Lower lobe of right lung (tissue), 2 donors: ENCODE measurements at regions not wholly inside any gene's neighbourhood (a gene's known extent, or its start where the extent isn't known, plus 50 kb on each side); places are given as distances from the start of the nearest gene placed in this dataset.

Experiments
- ATAC-seq, 2 donors: fragments of 200-7000 bp; cut with Tn5 transposase; one replicate each; pipeline ENCODE4 v1.9.1; 2020 to 2022; ENCODE audit warnings: mild to moderate bottlenecking in 2 of 2, moderate library complexity in 2 of 2
- DNase-seq: peaks from one replicate; pipeline ENCODE4 v3.0.0-alpha.2; 2020
- H3K27ac ChIP-seq: fragments of 200-600 bp; one replicate; pipeline ENCODE4 v1.8.0; 2022
- H3K27me3 ChIP-seq: fragments of 200-600 bp; one replicate; pipeline ENCODE4 v1.8.0; 2022; ENCODE audit warnings: low read depth
- H3K36me3 ChIP-seq: fragments of 200-600 bp; one replicate; pipeline ENCODE4 v1.8.0; 2022; ENCODE audit warnings: mild to moderate bottlenecking
- H3K4me1 ChIP-seq: fragments of 200-600 bp; one replicate; pipeline ENCODE4 v1.8.0; 2022
- H3K4me3 ChIP-seq: fragments of 200-600 bp; one replicate; pipeline ENCODE4 v1.8.0; 2022; ENCODE audit warnings: mild to moderate bottlenecking
- H3K9me3 ChIP-seq: fragments of 200-600 bp; one replicate; pipeline ENCODE4 v1.8.0; 2022
- CTCF ChIP-seq: fragments of 200-600 bp; IDR thresholded peaks from one replicate; pipeline ENCODE4 v1.8.0; 2022; ENCODE audit warnings: antibody characterized with exemption, mild to moderate bottlenecking
- intact Hi-C: fragments of 100-400 bp; cut with DNase I; formaldehyde crosslinking; loops from one replicate; pipeline ENCODE4 v1.11.0; 2022
- donor health status: DM: no; HTN: yes; CAD: no; lungs with severe emphysema.

- H3K4me3 ChIP-seq, result no peak overlapping the region
- no peaks in the 10 kb centered on the region for H3K27me3 ChIP-seq
- H3K4me1 ChIP-seq, result no peaks in the 10 kb centered on the region
- no peak for TF ChIP-seq CTCF
- ATAC-seq (no peak), DNase-seq (no peak)
- H3K36me3 ChIP-seq, result no peaks in the 10 kb centered on the region
- no peaks in the 10 kb centered on the region for H3K9me3 ChIP-seq
- intact Hi-C loops, result no loop called here
- no peak overlapping the region for H3K27ac ChIP-seq
These were observed 165.5 kb downstream of the DKK1 start for GRCh38 chr10:52479567-52479966.

GRCh38 chr10:52481986-52482555 lies 168.0 kb downstream of the DKK1 start:
- DNase-seq (no peak), ATAC-seq (no peak)
- H3K4me1 ChIP-seq, result no peaks in the 10 kb centered on the region
- intact Hi-C loops, result loop anchor here (5.0 kb wide), 1 partner anchor 170 kb away; the partner anchor contains the start of gene DKK1
- no peaks in the 10 kb centered on the region for H3K9me3 ChIP-seq
- no peak overlapping the region for H3K27ac ChIP-seq
- no peaks in the 10 kb centered on the region for H3K36me3 ChIP-seq
- H3K4me3 ChIP-seq, result no peak overlapping the region
- H3K27me3 ChIP-seq, result no peaks in the 10 kb centered on the region
- no peak for TF ChIP-seq CTCF

- TF ChIP-seq CTCF, result no peak
- Histone ChIP-seq H3K4me3 (no peak overlapping the region), H3K27ac (no peak overlapping the region), H3K27me3 (no peaks in the 10 kb centered on the region), H3K36me3 (no peaks in the 10 kb centered on the region), H3K4me1 (no peaks in the 10 kb centered on the region), H3K9me3 (no peaks in the 10 kb centered on the region)
- DNase-seq, result no peak
- ATAC-seq, result no peak
- intact Hi-C loops, result loop anchor here (5.0 kb wide), 1 partner anchor 171 kb away; the partner anchor contains the start of gene DKK1
These were observed 169.5 kb downstream of the DKK1 start for GRCh38 chr10:52483587-52483986.

- TF ChIP-seq CTCF, result no peak
- DNase-seq, result no peak
- Histone ChIP-seq H3K4me1 (no peaks in the 10 kb centered on the region), H3K27ac (no peak overlapping the region), H3K4me3 (no peak overlapping the region), H3K27me3 (no peaks in the 10 kb centered on the region), H3K36me3 (no peaks in the 10 kb centered on the region), H3K9me3 (no peaks in the 10 kb centered on the region)
- ATAC-seq, result no peak
- intact Hi-C loops, result loop anchor here (5.0 kb wide), 1 partner anchor 172 kb away; the partner anchor contains the start of gene DKK1
These were observed 170.4 kb downstream of the DKK1 start for GRCh38 chr10:52484206-52485065.

- intact Hi-C loops, result no loop called here
- Histone ChIP-seq H3K27ac (no peak overlapping the region), H3K4me3 (no peak overlapping the region), H3K9me3 (no peaks in the 10 kb centered on the region), H3K4me1 (no peaks in the 10 kb centered on the region), H3K27me3 (no peaks in the 10 kb centered on the region), H3K36me3 (no peaks in the 10 kb centered on the region)
- ATAC-seq (no peak), DNase-seq (no peak)
- no peak for TF ChIP-seq CTCF
These were observed 171.4 kb downstream of the DKK1 start for GRCh38 chr10:52485462-52485861.
